Right lobe of liver (tissue), 6 donors: ENCODE measurements at regions not wholly inside any gene's neighbourhood (a gene's known extent, or its start where the extent isn't known, plus 50 kb on each side); places are given as distances from the start of the nearest gene placed in this dataset.
"Not testable (repeated sequence)": the region's sequence is repeated elsewhere in the genome, so short reads cannot be mapped to it uniquely, and the experiment has no call there.

ENCODE experiments used
- ATAC-seq, 4 donors: fragments of 200-7000 bp; cut with Tn5 transposase; one replicate each; pipeline ENCODE4 v1.9.1; 2020; ENCODE audit warnings: mild to moderate bottlenecking in 4 of 4, moderate library complexity in 4 of 4
- DNase-seq, 3 donors: peaks; one replicate each; pipeline ENCODE4 v3.0.0-alpha.2; 2020
- H3K27ac ChIP-seq, 3 donors: fragments of 200-600 bp; one replicate each; pipeline ENCODE4 v1.8.0; 2022
- H3K27me3 ChIP-seq, 2 donors: fragments of 200-600 bp; one replicate each; pipeline ENCODE4 v1.8.0; 2022
- H3K36me3 ChIP-seq, 4 donors: fragments of 200-600 bp; sonication (generic) in 1 of 4; one replicate each; pipeline versions ENCODE4 v1.5.1 to v1.8.0; 2017 to 2022; ENCODE audit warnings: control low read depth in 1 of 4
- H3K4me1 ChIP-seq, 4 donors: fragments of 200-600 bp; sonication (generic) in 1 of 4; one replicate each; pipeline versions ENCODE4 v1.5.1 to v1.8.0; 2017 to 2022; ENCODE audit warnings: control low read depth in 1 of 4
- H3K4me3 ChIP-seq, 3 donors: fragments of 200-600 bp; one replicate each; pipeline ENCODE4 v1.8.0; 2022
- H3K9me3 ChIP-seq, 4 donors: fragments of 200-600 bp; sonication (generic) in 1 of 4; one replicate each; pipeline versions ENCODE4 v1.5.1 to v1.8.0; 2017 to 2022; ENCODE audit warnings: control low read depth in 1 of 4
- POLR2A ChIP-seq: fragments of 450-650 bp; IDR thresholded peaks from one replicate; pipeline ENCODE4 v1.6.1; 2017; ENCODE audit warnings: antibody characterized with exemption, mild to moderate bottlenecking
- WGBS: methylation state at CpG from one replicate; pipeline ENCODE4 v1.1.6; 2018; ENCODE audit warnings: low coverage, low lambda C conversion rate; ENCODE audit not compliant: insufficient coverage; ENCODE audit errors: missing lambda C conversion rate; 5-methylcytosine and 5-hydroxymethylcytosine counted together
- intact Hi-C, 2 donors: fragments of 100-400 bp; cut with DNase I; formaldehyde crosslinking; loops; one replicate each; pipeline versions ENCODE4 v1.11.2 to v1.14.1; 2022
- TF ChIP-seq, protein P1 (sequence below), 4 donors: fragments of 200-600 bp in 3 of 4; fragments of 450-650 bp in 1 of 4; IDR thresholded peaks; one replicate each; pipeline versions ENCODE4 v1.5.1 to v1.8.0; 2016 to 2022; ENCODE audit warnings: antibody characterized with exemption in 4 of 4, mild to moderate bottlenecking in 2 of 4
- donor health status: DM: no; HTN: yes; CAD: no.
- donor health status: DM: no; HTN: no; CAD: no.
- donor health status: DM: no; HTN: no; CAD: no.
- donor health status: DM: no; HTN: yes; CAD: no.
- donor health status: DM: no; HTN: yes; CAD: no.

DNA sequence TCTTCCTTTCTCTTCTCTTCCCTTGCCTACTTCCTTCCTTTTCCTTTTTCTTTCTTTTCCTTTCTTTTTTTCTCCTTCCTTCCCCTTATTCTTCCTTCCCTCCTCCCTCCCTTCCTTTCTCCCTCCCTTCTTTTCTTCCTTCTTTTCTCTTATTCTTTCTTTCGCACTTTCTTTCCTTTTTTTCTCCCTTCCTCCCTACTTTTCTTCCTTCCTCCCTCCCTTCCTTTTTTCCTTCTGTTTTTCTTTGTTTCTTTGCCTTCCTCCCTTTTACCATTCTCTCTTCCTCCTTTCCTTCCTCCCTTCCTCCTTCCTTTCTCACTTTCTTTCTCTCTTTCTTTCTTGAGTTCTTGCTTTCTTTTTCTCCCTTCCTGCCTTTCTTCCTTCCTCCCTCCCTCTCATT, 416.5 kb downstream of the ANKRD30B start:
- H3K4me1 ChIP-seq, H3K36me3 ChIP-seq, intact Hi-C loops, H3K27ac ChIP-seq, H3K9me3 ChIP-seq, ATAC-seq, H3K27me3 ChIP-seq, DNase-seq, H3K4me3 ChIP-seq: not testable (repeated sequence)
- WGBS: 69% methylated on average over 1 of the region's 1 CpG

DNA sequence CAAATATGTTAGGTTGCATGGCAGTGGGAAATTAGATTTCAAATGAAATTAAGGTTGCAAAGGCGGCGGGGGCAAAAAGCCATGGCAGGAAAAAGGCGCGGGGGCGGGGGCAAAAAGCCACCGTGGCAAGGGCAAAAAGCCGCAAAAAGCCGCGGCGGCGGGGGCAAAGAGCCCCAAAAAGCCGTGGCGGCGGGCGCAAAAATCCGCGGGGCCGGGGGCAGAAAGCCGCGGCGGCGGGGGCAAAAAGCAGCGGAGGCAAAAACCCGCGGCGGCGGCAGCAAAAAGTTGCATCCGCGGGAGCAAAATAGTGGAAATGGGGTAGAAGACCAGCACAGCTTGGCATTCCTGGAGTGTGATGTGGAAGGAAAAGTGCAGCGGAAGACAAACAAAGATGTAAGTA, 417.1 kb downstream of the ANKRD30B start:
- H3K4me1 ChIP-seq: no peaks in the 10 kb centered on the region
- no peak for ATAC-seq
- no peak for TF ChIP-seq POLR2A
- TF ChIP-seq, protein P1, sequence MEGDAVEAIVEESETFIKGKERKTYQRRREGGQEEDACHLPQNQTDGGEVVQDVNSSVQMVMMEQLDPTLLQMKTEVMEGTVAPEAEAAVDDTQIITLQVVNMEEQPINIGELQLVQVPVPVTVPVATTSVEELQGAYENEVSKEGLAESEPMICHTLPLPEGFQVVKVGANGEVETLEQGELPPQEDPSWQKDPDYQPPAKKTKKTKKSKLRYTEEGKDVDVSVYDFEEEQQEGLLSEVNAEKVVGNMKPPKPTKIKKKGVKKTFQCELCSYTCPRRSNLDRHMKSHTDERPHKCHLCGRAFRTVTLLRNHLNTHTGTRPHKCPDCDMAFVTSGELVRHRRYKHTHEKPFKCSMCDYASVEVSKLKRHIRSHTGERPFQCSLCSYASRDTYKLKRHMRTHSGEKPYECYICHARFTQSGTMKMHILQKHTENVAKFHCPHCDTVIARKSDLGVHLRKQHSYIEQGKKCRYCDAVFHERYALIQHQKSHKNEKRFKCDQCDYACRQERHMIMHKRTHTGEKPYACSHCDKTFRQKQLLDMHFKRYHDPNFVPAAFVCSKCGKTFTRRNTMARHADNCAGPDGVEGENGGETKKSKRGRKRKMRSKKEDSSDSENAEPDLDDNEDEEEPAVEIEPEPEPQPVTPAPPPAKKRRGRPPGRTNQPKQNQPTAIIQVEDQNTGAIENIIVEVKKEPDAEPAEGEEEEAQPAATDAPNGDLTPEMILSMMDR (IDR thresholded peaks at IDR 0.05): no peak
- intact Hi-C loops: no loop called here
- H3K36me3 ChIP-seq: no peaks in the 10 kb centered on the region
- no peak overlapping the region for H3K4me3 ChIP-seq
- no peak overlapping the region for H3K27ac ChIP-seq
- peak in 1 of 3 donors; percentile 36 for DNase-seq
- no peaks in the 10 kb centered on the region for H3K27me3 ChIP-seq
- no peaks in the 10 kb centered on the region for H3K9me3 ChIP-seq
- WGBS: 20% methylated on average over 29 of the region's 30 CpGs

DNA sequence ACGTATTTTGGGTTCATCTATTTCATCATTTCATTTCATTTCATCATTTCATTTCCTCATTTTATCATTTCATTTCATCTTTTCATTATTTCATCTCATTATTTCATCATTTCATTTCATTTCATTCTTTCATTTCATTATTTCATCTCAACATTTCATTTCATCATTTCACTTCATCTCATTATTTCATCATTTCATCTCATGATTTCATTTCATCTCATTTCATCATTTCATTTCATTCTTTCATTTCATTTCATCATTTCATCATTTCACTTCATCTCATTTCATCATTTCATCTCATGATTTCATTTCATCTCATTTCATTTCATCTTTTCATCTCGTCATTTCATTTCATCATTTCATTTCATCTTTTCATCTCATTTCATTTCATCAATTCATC, 445.1 kb downstream of the ANKRD30B start:
- not testable (repeated sequence) for H3K4me3 ChIP-seq

DNA sequence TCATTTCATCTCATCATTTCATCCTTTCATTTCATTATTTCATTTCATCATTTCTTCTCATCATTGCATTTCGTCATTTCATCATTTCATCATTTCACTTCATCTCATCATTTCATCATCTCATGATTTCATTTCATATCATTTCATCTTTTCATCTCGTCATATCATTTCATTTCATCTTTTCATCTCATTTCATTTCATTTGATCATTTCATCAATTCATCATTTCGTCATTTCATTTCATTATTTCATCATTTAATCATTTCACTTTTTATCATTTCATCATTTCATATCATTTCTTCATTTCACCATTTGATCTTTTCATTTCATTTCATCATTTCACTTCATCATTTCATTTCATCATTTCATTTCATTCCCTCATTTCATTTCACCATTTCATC, 445.8 kb downstream of the ANKRD30B start:
- H3K4me3 ChIP-seq, H3K4me1 ChIP-seq, H3K27ac ChIP-seq, ATAC-seq, H3K27me3 ChIP-seq, H3K36me3 ChIP-seq, DNase-seq, H3K9me3 ChIP-seq, intact Hi-C loops: not testable (repeated sequence)
- WGBS: 52% methylated on average over 3 of the region's 3 CpGs

More for the DNA sequence above, 445.1 kb downstream of the ANKRD30B start:
- WGBS: 29% methylated on average over 2 of the region's 2 CpGs
- H3K4me1 ChIP-seq, H3K27me3 ChIP-seq, intact Hi-C loops, ATAC-seq, H3K36me3 ChIP-seq, H3K9me3 ChIP-seq, H3K27ac ChIP-seq, DNase-seq: not testable (repeated sequence)

DNA sequence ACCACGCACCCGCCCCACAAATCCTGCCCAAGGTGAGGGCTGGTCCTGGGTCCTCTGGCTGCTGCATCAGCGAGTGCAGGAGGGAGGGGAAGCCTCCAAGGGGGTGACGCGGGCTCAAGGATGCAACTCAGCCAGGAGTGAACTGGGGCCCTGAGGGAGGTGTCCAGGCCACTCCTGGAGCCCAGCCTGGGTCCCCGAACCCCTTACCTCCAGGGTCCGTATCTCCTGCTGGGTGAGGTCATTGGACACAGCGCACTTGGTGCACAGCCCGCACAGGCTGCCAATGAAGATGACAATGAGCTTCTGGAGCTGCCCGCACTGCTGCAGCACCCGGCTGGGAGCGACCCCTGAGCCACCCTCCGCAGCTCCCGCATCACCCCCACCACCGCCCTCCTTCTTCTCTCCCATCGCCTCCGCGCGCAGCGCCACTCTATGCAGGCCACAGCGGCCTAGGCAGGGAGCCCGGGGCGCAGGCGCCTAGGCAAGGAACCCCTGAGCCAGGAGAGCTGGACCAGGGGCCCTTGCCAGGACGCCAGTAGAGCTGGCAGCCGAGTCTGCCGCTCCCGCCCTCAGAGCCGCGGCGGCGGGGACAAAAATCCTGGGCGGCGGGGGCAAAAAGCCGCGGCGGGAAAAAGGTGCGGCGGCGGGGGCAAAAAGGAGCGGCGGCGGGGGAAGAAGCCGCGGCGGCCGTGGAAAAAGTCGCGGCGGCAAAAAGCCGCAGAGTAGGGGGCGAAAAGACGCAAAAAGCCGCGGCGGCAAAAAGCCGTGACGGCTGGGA, 449.6 kb downstream of the ANKRD30B start:
- H3K4me1 ChIP-seq, intact Hi-C loops, H3K36me3 ChIP-seq, H3K9me3 ChIP-seq, H3K27ac ChIP-seq, H3K27me3 ChIP-seq: not testable (repeated sequence)
- H3K4me3 ChIP-seq: peak overlapping the region in 1 of 3 donors; percentile 29
- ATAC-seq (peak in 1 of 4 donors; percentile 39), DNase-seq (peak in 2 of 3 donors; percentile 16 to 58)
- WGBS: 8% methylated on average over 38 of the region's 58 CpGs

DNA sequence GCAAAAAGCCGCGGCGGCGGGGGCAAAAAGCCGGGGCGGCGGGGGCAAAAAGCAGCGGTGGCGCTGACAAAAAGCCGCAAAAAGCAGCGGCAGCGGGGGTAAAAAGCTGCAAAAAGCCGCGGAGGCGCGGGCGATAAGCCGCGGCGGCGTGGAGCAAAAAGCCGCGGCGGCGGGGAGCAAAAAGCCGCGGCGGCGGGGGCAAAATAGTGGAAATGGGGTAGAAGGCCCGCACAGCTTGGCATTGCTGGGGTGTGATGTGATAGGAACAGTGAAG, 450.1 kb downstream of the ANKRD30B start:
- no peaks in the 10 kb centered on the region for H3K27me3 ChIP-seq
- no peak for DNase-seq
- no peak for ATAC-seq
- no peak for TF ChIP-seq POLR2A
- TF ChIP-seq, protein P1 (IDR thresholded peaks at IDR 0.05): no peak
- WGBS: 4% methylated on average over 28 of the region's 30 CpGs
- H3K36me3 ChIP-seq: no peaks in the 10 kb centered on the region
- peak overlapping the region in 1 of 3 donors; percentile 29 for H3K4me3 ChIP-seq
- H3K9me3 ChIP-seq: no peaks in the 10 kb centered on the region
- H3K4me1 ChIP-seq: no peaks in the 10 kb centered on the region
- no peak overlapping the region for H3K27ac ChIP-seq
- intact Hi-C loops: no loop called here
